ENCODE measurements at regions not wholly inside any gene's neighbourhood (a gene's known extent, or its start where the extent isn't known, plus 50 kb on each side); places are given as distances from the start of the nearest gene placed in this dataset.

DNA sequence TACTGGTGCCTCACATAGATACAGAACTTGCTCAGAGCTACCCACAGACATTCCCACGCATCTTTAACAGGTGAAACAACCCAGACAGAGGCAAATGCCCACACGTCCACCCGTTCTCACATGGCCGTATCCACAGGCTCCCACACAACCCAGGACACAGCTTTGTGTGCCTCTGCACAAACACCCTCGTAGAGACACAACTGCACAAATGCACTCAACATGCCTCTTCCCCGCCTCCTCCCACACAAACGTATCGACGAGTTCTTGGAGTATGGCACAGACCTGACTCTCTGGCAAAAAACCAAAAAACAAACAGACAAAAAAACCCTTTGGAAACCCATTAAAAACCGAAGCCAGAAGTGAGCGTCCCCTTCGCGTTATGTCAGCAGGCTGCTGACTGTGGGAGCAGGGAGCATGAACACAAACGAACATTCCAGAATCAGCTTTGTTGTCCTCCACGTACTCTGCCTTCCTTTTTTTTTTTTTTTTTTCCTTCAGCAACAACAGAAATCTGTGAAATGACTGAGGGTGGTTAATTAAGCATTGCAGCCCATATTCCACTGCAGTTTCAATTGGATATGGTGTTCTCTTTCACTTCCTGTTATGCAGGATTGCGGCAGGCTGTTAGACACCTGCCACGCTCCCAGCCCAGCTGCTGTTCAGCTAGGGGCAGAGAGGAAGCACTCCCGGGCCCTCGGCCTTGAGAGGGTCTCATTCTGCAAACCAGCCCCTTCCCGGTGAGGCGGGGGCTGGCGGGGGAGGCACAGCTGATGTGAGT is 313.7 kb downstream of the MAF start:
- TF ChIP-seq, protein P1, sequence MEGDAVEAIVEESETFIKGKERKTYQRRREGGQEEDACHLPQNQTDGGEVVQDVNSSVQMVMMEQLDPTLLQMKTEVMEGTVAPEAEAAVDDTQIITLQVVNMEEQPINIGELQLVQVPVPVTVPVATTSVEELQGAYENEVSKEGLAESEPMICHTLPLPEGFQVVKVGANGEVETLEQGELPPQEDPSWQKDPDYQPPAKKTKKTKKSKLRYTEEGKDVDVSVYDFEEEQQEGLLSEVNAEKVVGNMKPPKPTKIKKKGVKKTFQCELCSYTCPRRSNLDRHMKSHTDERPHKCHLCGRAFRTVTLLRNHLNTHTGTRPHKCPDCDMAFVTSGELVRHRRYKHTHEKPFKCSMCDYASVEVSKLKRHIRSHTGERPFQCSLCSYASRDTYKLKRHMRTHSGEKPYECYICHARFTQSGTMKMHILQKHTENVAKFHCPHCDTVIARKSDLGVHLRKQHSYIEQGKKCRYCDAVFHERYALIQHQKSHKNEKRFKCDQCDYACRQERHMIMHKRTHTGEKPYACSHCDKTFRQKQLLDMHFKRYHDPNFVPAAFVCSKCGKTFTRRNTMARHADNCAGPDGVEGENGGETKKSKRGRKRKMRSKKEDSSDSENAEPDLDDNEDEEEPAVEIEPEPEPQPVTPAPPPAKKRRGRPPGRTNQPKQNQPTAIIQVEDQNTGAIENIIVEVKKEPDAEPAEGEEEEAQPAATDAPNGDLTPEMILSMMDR (IDR thresholded peaks at IDR 0.05): no peak
- TF ChIP-seq, protein P2, sequence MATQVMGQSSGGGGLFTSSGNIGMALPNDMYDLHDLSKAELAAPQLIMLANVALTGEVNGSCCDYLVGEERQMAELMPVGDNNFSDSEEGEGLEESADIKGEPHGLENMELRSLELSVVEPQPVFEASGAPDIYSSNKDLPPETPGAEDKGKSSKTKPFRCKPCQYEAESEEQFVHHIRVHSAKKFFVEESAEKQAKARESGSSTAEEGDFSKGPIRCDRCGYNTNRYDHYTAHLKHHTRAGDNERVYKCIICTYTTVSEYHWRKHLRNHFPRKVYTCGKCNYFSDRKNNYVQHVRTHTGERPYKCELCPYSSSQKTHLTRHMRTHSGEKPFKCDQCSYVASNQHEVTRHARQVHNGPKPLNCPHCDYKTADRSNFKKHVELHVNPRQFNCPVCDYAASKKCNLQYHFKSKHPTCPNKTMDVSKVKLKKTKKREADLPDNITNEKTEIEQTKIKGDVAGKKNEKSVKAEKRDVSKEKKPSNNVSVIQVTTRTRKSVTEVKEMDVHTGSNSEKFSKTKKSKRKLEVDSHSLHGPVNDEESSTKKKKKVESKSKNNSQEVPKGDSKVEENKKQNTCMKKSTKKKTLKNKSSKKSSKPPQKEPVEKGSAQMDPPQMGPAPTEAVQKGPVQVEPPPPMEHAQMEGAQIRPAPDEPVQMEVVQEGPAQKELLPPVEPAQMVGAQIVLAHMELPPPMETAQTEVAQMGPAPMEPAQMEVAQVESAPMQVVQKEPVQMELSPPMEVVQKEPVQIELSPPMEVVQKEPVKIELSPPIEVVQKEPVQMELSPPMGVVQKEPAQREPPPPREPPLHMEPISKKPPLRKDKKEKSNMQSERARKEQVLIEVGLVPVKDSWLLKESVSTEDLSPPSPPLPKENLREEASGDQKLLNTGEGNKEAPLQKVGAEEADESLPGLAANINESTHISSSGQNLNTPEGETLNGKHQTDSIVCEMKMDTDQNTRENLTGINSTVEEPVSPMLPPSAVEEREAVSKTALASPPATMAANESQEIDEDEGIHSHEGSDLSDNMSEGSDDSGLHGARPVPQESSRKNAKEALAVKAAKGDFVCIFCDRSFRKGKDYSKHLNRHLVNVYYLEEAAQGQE (IDR thresholded peaks at IDR 0.05; ENCODE audit: low read depth, low read length): no peak
- TF ChIP-seq RAD21 (IDR thresholded peaks at IDR 0.05; ENCODE audit: low read length) (no peak), EP300 (IDR thresholded peaks at IDR 0.05; ENCODE audit: borderline replicate concordance in 1 of 2, low read depth in 1 of 2, low read length in 1 of 2) (no peak), MEF2A (IDR thresholded peaks at IDR 0.05; ENCODE audit: borderline replicate concordance, low read depth) (no peak)

Measured in SK-N-SH (cell line).